ENCODE measurements at regions not wholly inside any gene's neighbourhood (a gene's known extent, or its start where the extent isn't known, plus 50 kb on each side); places are given as distances from the start of the nearest gene placed in this dataset.

DNA sequence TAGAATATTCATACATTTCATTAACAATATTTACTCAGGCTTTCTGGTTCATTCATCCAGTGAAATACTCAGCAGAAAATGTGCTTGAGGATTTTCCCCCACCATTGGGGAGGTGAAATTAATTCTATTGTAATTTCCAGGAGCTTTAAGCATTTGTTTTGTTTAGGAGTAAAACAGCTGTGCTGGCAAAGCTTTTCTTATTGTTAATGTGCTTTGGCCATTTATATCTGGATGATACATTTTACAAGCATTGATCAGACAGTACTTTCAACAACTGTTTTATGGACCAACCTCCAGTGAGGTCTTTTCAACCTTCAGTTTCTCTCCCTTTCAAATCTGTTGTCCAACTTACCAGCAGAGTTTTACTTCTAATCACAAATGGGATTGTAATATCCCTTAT, 672.4 kb downstream of the CDH11 start:
- DNase-seq: no peak
- H3K4me3 Mint-ChIP-seq: no peak overlapping the region

DNA sequence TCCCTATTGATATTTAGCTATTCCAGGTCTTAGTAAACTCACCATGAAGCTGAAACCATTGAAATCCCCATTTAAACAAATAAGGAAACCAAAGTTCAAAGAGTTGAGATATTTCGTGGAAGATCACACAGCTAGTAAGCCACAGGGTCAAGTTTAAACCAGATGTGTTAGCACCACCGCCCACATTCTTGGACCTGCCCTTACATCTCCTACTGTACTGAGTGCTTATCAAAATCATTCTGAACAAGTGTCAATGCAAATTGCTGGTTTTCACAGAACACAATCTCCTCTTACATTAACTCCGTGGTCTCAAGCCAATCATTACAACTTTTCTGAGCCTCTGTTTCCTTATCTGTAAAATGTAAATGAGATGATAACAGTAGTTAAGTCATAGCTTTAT, 676.2 kb downstream of the CDH11 start:
- DNase-seq (no peak), ATAC-seq (replicated peaks in 1 of 2) (no peak)
- no peaks in the 10 kb centered on the region for H3K36me3 Mint-ChIP-seq (ENCODE audit: insufficient read depth in 2 of 2)
- H3K9me3 Mint-ChIP-seq: peaks cover 10 to 16% of the 10 kb centered on the region in 2 donors
- H3K4me1 Mint-ChIP-seq (ENCODE audit: low read depth): no peaks in the 10 kb centered on the region
- no peak overlapping the region for H3K27ac Mint-ChIP-seq
- H3K4me3 Mint-ChIP-seq: no peak overlapping the region
- H3K27me3 Mint-ChIP-seq (ENCODE audit: low read depth): no peaks in the 10 kb centered on the region

More for the DNA sequence above, 672.4 kb downstream of the CDH11 start:
- peaks cover 7 to 12% of the 10 kb centered on the region in 2 donors for H3K9me3 Mint-ChIP-seq
- no peaks in the 10 kb centered on the region for H3K27me3 Mint-ChIP-seq (ENCODE audit: low read depth)
- no peak for ATAC-seq (replicated peaks in 1 of 2)
- H3K36me3 Mint-ChIP-seq (ENCODE audit: insufficient read depth in 2 of 2): no peaks in the 10 kb centered on the region
- no peak overlapping the region for H3K27ac Mint-ChIP-seq
- H3K4me1 Mint-ChIP-seq (ENCODE audit: low read depth): no peaks in the 10 kb centered on the region

DNA sequence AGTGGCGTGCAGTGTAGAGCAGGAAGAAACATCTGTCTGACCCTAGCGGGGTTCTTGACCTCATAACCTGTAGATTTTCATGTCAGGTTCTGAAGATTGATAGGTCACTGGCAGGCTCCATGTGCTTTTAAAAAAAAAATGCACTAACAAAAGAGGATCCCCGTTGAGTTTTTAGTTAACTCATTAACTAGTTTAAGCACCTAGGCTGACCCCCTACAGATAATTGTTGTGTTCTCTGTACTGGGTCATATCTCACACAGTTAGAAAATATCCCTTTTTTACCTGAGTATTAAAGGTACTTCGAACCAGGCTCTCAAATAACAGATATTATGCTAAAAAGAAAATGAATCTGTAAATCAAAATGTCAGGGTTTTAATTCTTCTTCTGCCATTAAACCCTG, 676.6 kb downstream of the CDH11 start:
- Mint-ChIP-seq H3K9me3 (peaks cover 9 to 16% of the 10 kb centered on the region in 2 donors), H3K4me3 (no peak overlapping the region), H3K4me1 (ENCODE audit: low read depth) (no peaks in the 10 kb centered on the region), H3K27ac (no peak overlapping the region), H3K36me3 (ENCODE audit: insufficient read depth in 2 of 2) (no peaks in the 10 kb centered on the region), H3K27me3 (ENCODE audit: low read depth) (no peaks in the 10 kb centered on the region)
- DNase-seq (no peak), ATAC-seq (replicated peaks in 1 of 2) (no peak)

DNA sequence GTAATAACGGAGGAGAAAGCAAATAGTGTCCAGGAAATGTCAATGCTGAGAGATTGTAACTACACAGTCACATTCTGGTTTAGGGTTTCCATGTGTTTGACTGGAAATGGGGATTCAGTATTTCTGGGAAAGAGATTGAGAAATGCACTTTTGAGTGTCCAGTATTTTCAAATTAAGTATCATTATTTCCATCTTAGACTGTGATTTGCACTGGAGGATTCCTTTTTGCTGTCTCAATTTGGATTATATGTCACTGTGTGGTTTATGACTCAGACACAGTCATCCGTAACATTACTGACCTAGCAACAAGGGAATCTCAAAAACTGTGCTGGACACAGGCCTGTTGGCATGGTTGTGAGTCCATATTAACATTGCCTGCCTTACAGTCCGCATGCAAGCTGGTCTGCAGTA, 681.4 kb downstream of the CDH11 start:
- no peak overlapping the region for H3K4me3 Mint-ChIP-seq
- H3K27ac Mint-ChIP-seq: no peak overlapping the region
- ATAC-seq (replicated peaks in 1 of 2): no peak

DNA sequence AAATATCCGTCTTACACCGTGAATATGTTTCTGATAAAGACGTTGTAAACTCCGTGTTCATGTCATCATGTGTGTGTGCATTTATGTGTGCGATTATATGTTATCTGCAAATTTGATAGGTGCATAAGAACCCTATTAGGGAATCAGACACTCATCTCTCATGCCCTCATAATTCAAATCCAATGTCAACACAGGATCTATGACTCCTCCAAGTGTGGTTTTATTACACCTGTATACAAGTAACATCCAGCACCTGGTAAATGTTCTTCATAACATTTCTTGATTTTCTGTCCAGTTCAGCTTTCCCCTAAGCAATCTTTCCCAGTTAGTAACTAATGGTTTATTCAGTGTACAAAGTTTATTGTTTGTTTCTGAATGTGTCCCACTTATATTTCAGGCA, 681.9 kb downstream of the CDH11 start:
- no peak overlapping the region for H3K27ac Mint-ChIP-seq
- peaks cover 4 to 9% of the 10 kb centered on the region in 2 donors for H3K9me3 Mint-ChIP-seq
- H3K4me3 Mint-ChIP-seq: no peak overlapping the region
- ATAC-seq (replicated peaks in 1 of 2) (no peak), DNase-seq (no peak)
- H3K4me1 Mint-ChIP-seq (ENCODE audit: low read depth): no peaks in the 10 kb centered on the region
- H3K36me3 Mint-ChIP-seq (ENCODE audit: insufficient read depth in 2 of 2): no peaks in the 10 kb centered on the region
- no peaks in the 10 kb centered on the region for H3K27me3 Mint-ChIP-seq (ENCODE audit: low read depth)

More for the DNA sequence above, 681.4 kb downstream of the CDH11 start:
- Mint-ChIP-seq H3K9me3 (peaks cover 4 to 11% of the 10 kb centered on the region in 2 donors), H3K36me3 (ENCODE audit: insufficient read depth in 2 of 2) (no peaks in the 10 kb centered on the region), H3K4me1 (ENCODE audit: low read depth) (no peaks in the 10 kb centered on the region), H3K27me3 (ENCODE audit: low read depth) (no peaks in the 10 kb centered on the region)
- no peak for DNase-seq

DNA sequence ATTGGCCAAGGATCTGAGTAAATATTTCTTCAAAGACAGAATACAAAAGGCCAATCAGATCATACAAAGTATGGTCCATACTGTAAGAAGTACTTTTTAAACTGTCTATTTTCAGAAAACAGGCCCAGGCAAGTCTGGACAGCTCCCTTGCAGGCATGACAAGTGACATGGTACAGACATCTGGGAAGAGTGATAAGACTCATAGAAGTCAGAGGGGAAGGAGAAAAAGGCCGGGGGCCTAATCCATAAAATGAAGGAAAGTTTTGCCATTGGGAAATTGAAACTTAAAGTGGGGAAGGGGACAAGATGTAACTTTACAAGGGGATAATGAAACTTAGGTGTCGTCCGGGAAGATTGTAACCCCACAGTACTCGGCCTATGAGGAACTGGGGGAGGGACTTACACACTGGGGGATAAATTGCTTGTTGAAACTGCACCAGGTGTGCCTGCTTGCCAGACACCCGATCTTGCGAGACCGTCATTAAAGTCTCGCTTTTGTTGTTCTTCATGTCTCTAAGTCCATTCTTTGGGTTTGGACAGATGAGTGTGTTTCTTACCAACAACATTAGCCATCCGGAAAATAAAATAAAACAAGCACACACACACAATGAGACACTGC, 684.0 kb downstream of the CDH11 start:
- Mint-ChIP-seq H3K4me1 (ENCODE audit: low read depth) (no peaks in the 10 kb centered on the region), H3K27me3 (ENCODE audit: low read depth) (no peaks in the 10 kb centered on the region), H3K4me3 (no peak overlapping the region), H3K36me3 (ENCODE audit: insufficient read depth in 2 of 2) (peaks cover 0 to 3% of the 10 kb centered on the region in 2 donors), H3K9me3 (peaks cover 4 to 9% of the 10 kb centered on the region in 2 donors), H3K27ac (no peak overlapping the region)
- DNase-seq (no peak), ATAC-seq (replicated peaks in 1 of 2) (no peak)

DNA sequence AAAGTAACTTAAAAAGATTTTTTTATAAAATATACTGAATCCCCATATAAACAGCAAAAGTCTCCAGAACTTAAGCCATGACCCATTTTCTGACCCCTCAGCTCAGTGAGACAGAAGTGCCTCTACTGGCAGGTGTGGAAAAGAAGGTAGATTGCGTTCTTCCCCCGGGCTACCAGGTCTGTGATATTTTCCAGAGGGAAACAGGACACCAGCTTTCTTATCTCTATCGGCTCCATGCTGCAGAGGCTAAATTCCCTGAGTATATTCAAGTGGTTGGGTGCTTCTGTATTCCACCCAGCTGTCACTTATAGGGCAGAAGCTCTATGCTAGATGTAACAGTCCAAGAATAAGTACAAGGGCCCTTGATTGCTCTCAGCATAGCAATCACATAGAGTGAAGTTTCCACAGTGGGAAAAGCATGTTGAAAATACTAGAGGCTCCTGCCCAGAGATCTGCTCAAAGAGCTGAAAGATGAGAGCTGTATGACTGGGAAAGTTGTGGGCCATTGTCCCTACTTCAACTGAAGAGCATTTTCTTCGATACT, 687.3 kb downstream of the CDH11 start:
- Mint-ChIP-seq H3K4me3 (no peak overlapping the region), H3K4me1 (ENCODE audit: low read depth) (no peaks in the 10 kb centered on the region), H3K9me3 (peaks cover 8 to 14% of the 10 kb centered on the region in 2 donors), H3K27me3 (ENCODE audit: low read depth) (no peaks in the 10 kb centered on the region), H3K27ac (no peak overlapping the region), H3K36me3 (ENCODE audit: insufficient read depth in 2 of 2) (peaks cover 3% of the 10 kb centered on the region in 2 donors)
- no peak for ATAC-seq (replicated peaks in 1 of 2)
- DNase-seq: no peak

DNA sequence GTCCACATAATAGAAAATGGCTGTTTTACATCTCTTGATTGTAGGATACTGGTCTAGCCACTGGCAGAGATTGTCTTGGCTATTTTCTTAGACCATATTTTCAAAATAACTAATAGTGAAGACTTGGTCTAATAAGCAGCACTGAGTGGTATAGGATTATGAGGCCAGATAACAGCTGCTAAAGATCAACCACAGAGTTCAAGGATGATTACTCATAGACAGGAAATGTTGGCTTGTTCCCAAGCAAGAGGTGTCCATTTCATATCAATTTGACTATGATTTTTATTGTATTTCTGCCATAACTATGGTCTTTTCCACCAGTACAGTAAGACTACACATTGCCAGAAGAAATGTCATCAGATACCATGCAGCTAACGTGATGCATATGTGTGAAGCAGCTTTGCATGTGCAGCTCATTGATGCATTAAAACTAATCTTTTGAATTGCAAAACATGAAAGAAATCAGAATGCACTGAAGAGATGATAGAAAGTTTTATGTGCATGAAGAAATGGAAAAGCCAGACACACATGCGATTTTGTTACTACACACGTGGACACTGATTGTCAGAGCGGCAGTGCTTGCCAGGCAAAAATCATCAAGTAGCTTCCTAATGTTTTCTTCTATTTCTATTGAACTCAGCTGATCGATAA, 693.3 kb downstream of the CDH11 start:
- H3K36me3 Mint-ChIP-seq (ENCODE audit: insufficient read depth in 2 of 2): peaks cover 5% of the 10 kb centered on the region in 2 donors
- ATAC-seq (replicated peaks in 1 of 2) (no peak), DNase-seq (no peak)
- no peak overlapping the region for H3K27ac Mint-ChIP-seq
- no peaks in the 10 kb centered on the region for H3K4me1 Mint-ChIP-seq (ENCODE audit: low read depth)
- H3K27me3 Mint-ChIP-seq (ENCODE audit: low read depth): no peaks in the 10 kb centered on the region
- H3K9me3 Mint-ChIP-seq: peaks cover 14 to 17% of the 10 kb centered on the region in 2 donors
- no peak overlapping the region for H3K4me3 Mint-ChIP-seq

DNA sequence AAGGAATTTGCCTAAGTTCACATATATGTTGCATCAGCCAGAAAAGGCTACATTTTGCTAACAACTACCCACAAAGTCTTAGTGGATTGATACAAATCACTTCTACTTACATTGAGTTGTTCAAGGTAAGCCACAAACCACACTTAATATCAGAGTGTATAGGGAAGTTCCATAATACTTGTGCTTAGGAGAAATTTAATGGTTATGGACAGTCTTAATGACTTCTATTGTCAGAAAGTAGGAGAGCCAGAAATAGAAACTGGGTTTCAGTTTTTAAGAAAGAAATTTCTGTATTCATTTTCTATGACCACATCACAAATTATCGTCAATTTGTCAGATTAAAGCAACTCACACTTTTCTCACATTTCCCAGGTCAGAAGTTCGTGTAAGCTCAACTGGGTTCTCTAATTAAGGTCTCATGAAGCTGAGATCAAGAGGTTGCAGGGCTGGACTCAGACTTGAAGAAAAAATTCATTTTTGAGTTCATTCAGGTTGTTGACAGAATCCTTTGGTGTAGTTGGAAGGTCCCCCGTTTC, 695.7 kb downstream of the CDH11 start:
- Mint-ChIP-seq H3K36me3 (ENCODE audit: insufficient read depth in 2 of 2) (peaks cover 2% of the 10 kb centered on the region in 2 donors), H3K9me3 (peaks cover 12 to 15% of the 10 kb centered on the region in 2 donors), H3K4me3 (no peak overlapping the region), H3K4me1 (ENCODE audit: low read depth) (no peaks in the 10 kb centered on the region), H3K27me3 (ENCODE audit: low read depth) (no peaks in the 10 kb centered on the region), H3K27ac (no peak overlapping the region)
- ATAC-seq (replicated peaks in 1 of 2) (no peak), DNase-seq (no peak)

DNA sequence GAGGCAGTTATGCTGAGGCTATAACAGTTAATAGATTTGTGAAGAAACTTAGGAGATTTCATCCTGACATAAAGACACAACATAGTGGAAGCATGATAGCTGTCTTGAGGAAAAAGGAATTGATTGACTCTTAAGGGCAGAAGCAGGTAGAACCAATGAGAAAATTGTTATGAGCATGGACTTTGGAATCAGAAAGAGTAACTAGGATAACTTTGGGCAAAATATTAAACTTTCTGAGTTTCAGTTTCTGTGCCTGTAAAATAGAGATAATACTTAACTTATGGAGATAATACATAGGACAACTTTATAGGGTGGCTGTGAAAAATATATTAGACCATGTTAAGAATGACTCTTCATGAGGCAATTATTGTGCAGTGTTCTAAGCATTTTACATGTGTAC, 696.5 kb downstream of the CDH11 start:
- Mint-ChIP-seq H3K27ac (no peak overlapping the region), H3K27me3 (ENCODE audit: low read depth) (no peaks in the 10 kb centered on the region), H3K4me1 (ENCODE audit: low read depth) (no peaks in the 10 kb centered on the region), H3K9me3 (peaks cover 12 to 15% of the 10 kb centered on the region in 2 donors), H3K4me3 (no peak overlapping the region), H3K36me3 (ENCODE audit: insufficient read depth in 2 of 2) (peaks cover 2% of the 10 kb centered on the region in 2 donors)
- ATAC-seq (replicated peaks in 1 of 2) (no peak), DNase-seq (no peak)

DNA sequence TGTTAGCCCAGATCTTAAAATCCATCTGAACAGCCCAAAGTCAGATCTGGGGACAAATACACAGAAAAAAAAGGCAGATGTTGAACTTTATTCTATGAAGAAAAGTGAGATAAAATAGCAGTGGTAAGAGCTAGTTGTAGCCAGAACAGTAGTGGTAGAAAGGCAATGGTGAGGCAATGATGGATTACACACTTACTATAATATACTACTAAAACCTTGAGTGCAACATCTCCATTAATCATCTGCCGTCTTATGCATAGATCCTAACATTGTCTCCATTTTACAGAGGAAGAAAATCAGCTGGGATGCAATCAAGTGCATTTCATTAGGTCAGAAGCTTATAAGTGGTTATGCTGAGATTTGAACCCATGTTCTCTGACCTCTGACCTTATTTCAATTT, 699.6 kb downstream of the CDH11 start:
- Mint-ChIP-seq H3K4me1 (ENCODE audit: low read depth) (no peaks in the 10 kb centered on the region), H3K36me3 (ENCODE audit: insufficient read depth in 2 of 2) (peaks cover 2 to 6% of the 10 kb centered on the region in 2 donors), H3K27me3 (ENCODE audit: low read depth) (no peaks in the 10 kb centered on the region), H3K4me3 (no peak overlapping the region), H3K9me3 (peaks cover 15 to 22% of the 10 kb centered on the region in 2 donors), H3K27ac (no peak overlapping the region)
- no peak for DNase-seq
- no peak for ATAC-seq (replicated peaks in 1 of 2)

DNA sequence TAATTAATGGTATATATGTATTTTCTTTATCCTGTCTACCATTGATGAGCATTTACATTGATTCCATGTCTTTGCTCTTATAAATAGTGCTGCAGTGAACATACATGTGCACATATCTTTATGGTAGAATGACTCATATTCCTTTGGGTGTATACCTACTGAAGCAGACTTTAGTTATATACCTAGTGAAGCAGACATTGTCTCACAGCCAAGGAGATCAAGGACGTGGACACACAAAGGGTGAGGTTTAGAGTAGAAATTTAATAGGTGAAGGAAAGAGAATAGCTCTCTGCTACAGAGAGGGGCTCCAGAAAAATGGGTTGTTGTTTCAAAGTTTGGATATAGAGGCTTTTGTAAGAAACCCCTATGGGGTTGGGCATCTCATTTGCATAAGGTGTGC, 700.3 kb downstream of the CDH11 start:
- Mint-ChIP-seq H3K4me1 (ENCODE audit: low read depth) (no peaks in the 10 kb centered on the region), H3K27me3 (ENCODE audit: low read depth) (no peaks in the 10 kb centered on the region), H3K27ac (no peak overlapping the region), H3K4me3 (no peak overlapping the region), H3K9me3 (peaks cover 15 to 19% of the 10 kb centered on the region in 2 donors), H3K36me3 (ENCODE audit: insufficient read depth in 2 of 2) (peaks cover 2 to 6% of the 10 kb centered on the region in 2 donors)
- ATAC-seq (replicated peaks in 1 of 2) (no peak), DNase-seq (no peak)

DNA sequence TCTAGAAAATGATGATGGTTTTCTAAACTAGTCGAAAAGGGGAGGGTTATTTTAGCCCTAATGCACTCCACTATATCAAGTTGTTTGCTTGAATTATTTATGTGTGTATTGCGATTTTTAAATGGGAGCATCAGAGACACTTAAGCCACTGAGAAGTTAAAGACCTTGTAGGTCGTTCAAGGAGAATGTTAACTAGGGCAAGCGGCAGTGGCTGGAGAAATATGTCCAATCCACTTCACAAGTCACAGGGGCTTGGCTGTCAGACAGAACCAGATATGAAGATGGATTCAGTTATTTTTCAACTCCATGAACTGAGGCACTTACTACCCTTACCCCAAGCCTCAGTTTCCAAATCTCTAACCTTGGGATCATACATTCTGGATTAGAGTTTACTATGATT, 702.0 kb downstream of the CDH11 start:
- DNase-seq: no peak
- H3K36me3 Mint-ChIP-seq (ENCODE audit: insufficient read depth in 2 of 2): peaks cover 3 to 6% of the 10 kb centered on the region in 2 donors
- no peak overlapping the region for H3K4me3 Mint-ChIP-seq
- H3K9me3 Mint-ChIP-seq: peaks cover 15 to 18% of the 10 kb centered on the region in 2 donors
- no peak for ATAC-seq (replicated peaks in 1 of 2)
- no peaks in the 10 kb centered on the region for H3K4me1 Mint-ChIP-seq (ENCODE audit: low read depth)
- H3K27me3 Mint-ChIP-seq (ENCODE audit: low read depth): no peaks in the 10 kb centered on the region
- no peak overlapping the region for H3K27ac Mint-ChIP-seq
